NCI-H774 (cell line): ENCODE measurements at regions not wholly inside any gene's neighbourhood (a gene's known extent, or its start where the extent isn't known, plus 50 kb on each side); places are given as distances from the start of the nearest gene placed in this dataset.
A peak's percentile ranks its signal among the peaks of the same experiment; 100 is the strongest.
"Not testable (repeated sequence)": the region's sequence is repeated elsewhere in the genome, so short reads cannot be mapped to it uniquely, and the experiment has no call there.

Experiments used
- DNase-seq: peaks from one replicate; lab custom pipeline; 2025; lab: John Stamatoyannopoulos, UW

DNA sequence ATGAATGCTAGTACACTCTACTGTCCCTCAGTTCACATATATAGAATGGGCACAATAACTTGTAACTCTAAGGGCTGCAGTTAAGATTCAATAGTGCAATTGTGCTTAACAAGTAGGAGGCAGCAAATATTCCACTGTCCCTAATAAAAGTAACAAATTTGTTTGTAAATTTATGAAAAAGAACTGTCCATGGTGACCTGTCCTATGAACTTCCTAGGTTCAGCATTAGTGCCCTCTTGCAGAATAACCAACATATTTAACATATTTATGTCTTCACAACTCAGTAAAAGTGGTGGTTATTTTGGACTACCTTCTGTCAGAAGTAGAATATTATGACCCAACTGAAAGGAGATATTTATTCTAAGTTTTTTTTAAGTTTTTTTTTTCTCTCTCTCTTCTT lies 327.8 kb downstream of the CENPW start:
- DNase-seq: no peak

DNA sequence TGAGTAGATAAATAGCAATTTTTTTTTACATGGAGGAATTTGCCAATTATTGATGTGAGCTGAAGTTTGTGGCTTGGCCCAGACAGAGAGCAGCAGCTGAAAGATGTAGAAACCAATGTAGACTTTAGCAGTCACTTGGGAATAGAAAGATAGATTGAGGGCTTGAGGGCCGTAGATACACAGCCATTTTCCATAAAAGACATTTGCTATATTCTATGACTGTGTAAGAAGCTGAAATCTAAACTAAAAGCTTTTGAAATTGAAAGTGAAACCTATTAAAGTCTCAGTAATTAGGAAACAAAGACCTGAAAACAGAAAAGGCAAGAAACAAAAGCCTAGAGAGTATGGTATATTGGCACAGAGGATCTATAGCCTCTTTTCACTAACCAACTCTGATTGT lies 332.7 kb downstream of the CENPW start:
- DNase-seq: no peak

DNA sequence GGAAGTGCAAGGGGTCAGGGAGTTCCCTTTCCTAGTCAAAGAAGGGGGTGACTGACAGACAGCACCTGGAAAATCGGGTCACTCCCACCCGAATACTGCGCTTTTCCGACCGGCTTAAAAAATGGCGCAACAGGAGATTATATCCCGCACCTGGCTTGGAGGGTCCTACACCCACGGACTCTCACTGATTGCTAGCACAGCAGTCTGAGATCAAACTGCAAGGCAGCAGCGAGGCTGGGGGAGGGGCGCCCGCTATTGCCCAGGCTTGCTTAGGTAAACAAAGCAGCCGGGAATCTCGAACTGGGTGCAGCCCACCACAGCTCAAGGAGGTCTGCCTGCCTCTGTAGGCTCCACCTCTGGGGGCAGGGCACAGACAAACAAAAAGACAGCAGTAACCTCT lies 333.8 kb downstream of the CENPW start:
- DNase-seq: not testable (repeated sequence)

DNA sequence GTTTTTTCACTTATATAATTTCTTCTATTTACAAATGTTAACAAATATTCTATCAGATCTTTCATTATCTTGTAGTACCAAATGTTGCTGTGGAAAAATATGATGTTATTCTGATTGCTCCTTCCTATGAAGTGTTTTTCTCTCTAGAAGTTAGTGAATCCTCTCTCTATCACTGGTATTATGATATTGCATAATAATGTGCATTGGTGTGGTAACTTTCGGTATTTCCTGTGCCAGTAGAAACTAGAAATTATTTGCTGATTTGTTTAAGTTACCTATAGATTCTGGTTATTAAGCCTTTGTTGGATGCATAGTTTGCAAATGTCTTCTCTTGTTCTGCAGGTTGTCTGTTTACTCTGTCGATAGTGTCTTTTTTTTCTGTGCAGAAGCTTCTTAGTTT lies 342.5 kb downstream of the CENPW start:
- DNase-seq: no peak

DNA sequence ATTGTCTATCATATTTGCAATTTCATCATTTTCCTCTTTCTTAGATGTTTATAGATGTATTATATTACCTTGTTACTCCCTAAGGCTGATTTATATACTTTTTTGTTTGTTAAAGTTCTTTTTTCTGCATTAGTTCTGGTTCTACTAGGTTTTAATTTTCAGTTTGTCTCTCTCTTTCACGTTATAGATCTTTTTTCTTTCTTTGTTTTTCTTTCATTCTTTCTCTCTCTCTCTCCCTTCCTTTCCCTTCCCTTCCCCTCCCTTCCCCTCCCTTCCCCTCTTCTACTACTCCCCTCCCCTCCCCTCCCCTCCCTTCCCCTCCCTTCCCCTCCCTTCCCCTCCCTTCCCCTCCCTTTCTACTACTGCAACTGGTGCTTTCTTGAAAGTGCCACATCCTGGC lies 345.3 kb downstream of the CENPW start:
- no peak for DNase-seq

DNA sequence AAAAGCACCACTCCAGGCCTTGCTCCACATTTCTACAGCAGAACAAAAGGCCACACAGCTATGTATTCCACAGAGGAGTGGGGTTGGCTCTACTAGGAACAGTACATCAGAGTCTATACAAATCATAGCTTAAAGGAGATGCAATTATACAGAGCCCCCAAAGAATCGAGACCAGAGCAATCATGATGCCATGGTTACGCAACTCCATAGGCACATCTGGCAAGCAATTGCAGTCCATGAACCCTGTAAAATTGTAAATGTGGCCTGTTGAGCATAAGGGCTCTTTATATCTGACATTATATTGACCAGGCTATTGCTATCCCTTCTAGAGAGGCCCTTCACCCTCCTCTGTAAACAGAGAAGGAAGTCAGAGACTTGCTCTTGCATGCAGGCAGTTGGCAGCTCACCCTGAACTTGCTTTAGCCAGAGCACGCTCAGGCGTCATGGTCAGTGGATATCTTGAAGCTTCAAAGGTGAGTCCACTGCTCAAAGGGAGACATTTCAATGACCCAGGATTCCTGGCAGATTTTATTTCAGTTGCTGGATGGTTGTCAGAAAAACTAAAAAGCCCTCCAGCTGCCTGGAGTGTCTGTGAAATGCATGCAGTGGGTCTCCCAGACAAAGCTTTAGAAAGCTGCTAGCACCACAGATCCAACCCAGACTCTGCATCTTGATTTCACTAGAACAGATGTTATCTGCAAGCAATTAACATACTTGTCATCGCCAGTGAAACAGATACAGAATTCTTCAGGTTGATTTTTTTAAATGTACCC lies 357.2 kb downstream of the CENPW start:
- peak; percentile 40 for DNase-seq

DNA sequence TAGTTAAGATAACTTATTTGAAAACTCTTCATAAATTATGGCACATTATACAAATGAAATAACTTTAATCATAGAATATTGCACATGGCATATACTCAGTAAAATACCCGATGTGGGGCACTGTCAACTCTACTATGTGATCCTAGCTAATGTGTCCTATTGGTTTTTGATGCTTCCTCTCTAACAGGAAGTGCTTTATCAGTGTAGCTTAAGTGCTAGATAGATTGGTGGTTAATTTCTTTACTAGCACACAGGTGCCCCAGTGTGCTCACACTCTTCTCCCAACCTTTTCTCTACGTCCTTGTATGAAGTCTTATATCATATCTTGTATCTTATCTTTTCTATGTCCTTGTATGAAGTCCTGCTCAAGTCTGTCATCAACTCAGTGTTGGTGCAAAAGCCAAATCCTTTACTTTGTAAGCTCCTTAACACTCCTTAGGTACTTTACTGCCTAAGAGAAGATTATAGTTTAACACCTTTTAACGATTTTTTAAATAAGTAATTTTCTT lies 358.9 kb downstream of the CENPW start:
- no peak for DNase-seq

DNA sequence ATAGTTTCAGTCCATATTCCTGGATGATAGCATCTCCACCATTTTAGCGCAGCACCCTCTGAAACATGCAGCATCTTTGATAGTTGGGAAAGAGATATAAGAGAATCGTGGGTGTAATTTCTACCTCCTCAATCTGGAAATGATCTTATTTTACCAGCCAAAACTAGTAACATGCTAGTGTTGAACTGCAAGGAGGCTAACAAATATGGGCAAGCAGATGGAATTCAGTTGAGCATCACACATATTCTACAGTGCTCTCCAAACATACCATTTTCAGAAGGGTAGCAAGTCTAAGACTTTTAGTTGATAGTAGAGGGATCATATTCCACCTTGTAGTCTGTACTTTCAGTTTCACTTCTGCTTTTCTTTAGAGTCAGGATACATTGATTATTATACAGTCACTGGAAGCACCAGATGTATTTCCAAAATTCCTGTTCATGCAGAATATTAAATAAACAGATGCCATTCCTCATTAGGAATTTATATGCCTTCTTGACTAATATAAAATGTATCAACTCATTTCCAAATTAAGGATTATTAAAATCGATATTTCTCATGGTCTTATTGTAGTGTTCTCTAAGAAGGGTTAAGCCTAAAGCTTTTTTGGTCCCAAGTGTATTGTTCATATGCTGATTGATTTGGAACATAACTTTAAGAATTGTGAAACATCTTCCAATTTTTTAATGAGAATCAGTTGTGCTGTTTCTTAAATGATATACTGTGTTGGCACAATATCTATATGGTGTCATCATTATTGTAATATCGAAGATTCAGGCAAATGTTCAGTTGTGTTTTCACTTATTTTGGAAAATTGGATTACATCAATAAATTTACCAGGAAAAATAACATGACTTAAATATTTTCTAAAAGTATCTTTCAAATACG lies 362.0 kb downstream of the CENPW start:
- no peak for DNase-seq

DNA sequence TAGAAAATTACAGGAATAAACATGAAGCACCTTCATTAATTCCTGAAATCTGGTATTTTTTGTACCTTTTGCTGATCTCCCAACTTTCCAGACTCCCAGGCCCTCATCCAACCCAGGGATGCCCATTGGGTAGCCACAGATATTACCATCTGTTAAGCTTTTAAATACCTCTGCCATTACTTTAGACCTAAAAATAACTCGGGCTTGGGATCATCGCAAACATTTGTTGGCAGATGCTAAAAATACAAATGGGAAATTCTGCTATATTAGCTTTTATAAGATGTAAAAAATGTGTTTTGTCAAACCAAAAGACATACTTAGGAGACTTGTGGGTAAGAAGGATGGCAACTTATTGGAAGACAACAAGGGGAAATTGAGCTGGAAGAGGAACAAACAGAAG lies 376.1 kb downstream of the CENPW start:
- no peak for DNase-seq

DNA sequence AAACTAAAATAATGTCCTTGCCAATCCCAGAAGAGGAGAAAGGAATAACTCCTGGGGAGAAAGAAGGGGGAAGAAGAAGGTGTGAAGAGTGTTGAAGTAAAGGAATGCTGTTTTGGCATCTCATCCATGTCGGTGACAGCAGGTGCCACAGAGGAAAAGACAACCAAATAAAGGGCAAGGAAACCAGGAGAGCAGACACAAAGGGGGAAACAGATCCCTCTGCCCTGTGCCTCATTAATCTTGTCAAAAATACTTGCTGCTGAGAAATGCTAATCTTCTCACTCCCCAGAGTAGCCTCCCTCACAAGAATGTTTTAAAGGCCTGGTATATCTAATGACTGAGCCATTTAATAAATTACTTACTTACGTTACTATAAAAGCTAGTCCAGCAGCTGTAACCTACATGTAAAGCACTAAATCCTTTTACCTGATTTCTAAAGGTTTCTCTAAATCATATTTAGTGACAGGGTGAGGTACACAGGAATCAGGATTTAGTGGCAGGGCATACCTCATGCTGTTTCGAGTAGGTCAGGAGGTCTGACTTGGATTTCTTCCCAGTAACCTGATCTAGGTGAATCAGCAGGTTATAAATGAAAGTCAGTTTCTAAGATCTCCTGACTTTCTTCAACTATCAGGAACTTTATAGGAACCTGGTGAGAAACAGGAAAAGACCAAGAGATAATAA lies 377.1 kb downstream of the CENPW start:
- DNase-seq: no peak

DNA sequence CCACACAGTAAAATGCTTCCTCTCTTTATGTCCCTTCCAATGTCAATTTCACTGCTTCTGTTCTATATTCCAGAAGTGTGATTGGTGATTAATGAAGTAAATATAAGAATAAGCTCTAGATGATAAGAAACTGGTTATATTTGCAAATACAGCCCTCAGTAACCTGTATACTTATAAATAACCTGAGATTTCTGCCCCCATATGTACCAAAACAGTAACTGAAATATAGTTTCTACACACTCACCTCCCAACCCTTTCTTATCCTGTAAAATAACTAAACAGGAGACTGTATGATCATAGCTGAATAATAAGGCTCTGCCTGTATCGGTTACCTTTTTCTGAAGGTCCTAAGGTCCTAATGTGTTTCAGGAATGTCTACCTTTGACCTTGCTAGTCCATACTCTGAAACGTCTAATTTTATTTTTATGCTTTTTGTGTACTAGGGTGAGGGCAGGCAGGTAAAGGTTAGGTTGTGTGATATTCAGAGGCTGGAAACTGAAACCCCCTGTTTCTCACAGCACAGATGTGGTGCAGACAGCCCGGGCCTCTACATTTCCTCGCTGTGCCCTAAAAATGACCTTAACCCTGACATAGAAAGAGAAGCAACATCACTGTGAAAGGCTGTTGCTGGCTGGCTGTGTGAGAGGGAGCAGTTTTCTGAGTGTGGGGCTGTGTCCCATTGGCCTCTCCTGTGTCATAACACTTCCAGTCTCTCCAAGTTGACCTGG lies 378.8 kb downstream of the CENPW start:
- no peak for DNase-seq

DNA sequence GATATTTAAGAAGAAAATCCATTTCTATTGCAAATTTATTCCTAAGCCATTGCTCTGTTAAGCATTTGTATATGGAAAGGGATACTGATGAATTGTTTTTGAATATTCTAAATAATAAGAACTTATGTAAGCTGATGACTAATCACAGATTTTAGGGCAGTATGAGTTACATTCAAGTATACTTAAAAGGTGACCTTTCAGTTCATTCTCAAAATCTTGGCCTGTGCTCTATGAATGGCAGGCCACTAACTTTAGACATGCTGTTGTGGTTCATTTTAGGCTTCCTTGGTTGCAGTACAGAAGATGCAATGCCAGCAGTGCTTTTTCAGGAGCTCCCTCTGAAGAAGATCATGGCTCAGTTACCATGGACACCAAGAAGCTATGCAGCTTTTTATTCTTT lies 380.4 kb downstream of the CENPW start:
- DNase-seq: no peak

DNA sequence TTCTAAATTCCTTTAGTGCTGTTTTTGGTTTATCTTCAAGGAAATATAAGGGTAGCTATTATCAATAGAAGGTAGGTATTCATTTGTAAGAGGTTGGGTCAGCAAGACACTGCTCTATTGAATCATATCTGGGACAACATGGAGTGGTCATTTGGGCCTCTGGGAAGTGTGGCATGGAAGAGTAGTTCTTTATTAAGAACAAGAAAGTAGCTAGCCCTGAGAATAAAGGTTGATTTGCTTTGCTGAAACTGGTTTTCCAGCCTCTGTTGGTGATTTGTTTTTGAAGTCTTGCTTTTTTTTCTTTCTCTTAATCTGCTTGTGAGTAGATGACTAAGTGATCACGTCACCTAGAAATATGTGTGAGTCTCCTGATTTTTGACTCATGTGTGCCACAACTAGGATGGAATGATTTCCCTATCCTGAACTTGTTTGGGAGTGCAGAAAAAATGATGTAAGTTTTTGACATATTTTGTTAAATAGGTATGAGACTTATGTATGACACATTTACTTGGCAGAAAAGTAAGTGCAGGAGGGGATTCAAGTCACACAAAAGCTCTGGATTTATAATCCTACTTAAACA lies 381.8 kb downstream of the CENPW start:
- DNase-seq: no peak

DNA sequence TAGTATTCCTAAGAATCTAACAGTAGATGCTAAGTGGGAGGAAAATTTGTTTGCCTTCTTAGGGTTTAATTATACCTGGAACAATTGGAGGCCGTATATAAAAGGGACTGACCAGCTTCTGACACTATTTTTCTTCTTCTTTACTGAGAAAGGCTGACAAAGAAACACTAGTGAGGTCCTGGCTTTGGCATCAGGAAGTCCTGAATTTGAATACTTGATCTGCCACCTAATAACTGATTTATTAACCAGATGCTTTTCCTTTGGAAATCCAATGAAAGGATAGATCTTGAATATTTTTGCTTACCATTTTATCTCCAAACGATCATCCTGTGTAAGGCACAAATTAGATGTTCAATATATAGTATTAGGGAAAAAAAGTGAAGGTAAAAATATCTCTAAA lies 382.5 kb downstream of the CENPW start:
- no peak for DNase-seq

DNA sequence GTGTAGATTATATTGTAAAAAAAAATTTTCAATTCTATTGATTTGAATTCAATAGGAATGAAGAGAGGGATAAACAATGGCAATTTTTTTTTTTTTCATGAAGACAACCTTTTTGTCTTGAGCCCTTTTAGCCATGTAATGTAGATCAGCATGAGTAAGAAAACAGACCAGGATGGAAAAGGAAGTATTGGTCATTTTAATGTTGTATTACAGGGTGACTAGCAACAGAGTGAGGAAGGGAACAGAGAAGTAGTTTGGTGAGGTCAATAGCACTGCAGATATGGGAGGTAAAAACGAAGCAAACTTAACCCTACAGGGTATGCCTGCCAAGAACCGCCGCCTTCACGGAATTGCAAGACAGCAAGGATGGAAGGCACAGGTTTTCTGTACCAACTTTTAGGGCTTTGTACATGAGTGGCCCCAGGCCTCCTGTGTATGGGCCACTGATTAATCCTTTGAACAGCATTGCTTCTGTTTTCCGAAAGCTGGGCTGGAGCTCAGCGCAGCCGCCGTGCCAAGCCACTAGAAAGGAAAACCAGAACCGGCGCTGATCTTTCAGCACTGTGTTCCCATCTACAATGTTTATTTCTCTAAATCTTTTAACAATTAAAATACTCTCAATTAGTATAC lies 383.7 kb downstream of the CENPW start:
- DNase-seq: no peak

DNA sequence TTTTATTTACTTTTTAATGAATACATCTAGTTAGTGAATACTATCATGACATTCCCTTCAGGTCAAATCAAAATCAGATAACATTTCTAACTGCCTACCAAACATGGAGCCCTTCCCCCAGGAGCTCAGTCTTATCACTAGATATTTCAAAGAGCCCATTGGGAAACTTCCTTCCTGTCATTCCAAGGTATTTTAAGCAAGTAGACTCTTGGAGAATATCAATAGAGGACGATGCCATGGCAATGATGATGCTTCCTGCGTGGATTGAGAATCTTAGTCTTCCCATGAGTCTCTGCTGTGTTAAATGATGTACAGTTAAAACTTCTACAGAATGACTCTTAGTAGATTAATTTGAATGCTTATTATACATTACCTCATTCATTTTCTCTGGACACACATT lies 384.9 kb downstream of the CENPW start:
- DNase-seq: no peak

DNA sequence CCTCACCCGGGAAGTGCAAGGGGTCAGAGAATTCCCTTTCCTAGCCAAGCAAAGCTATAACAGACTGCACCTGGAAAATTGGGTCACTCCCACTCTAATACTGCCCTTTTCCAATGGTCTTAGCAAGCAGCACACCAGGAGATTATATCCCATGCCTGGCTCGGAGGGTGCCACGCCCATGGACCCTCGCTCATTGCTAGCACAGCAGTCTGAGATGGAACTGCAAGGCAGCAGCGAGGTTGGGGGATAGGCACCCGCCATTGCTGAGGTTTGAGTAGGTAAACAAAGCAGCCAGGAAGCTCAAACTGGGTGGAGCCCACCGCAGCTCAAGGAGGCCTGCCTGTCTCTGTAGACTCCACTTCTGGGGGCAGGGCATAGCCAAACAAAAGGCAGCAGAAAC lies 386.5 kb downstream of the CENPW start:
- DNase-seq: not testable (repeated sequence)

DNA sequence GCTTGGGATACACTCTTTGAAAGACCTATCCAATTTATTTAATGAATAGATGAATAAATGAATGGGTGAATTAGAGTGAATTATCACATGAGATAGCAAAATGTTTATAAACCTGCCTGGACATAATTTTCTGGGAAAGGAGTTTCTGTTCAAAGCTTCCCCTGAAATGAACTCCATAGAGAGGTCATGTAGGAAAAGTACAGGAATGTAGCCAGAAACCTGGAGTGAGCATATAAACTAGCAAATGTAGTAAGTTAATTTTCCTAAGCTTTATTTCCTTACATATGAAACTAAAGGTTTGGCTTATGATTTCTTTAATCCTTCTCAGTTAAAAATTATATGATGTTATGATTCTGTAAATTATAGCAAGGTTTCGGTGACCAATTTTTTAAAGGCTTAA lies 380.3 kb upstream of the RSPO3 start:
- DNase-seq: no peak

DNA sequence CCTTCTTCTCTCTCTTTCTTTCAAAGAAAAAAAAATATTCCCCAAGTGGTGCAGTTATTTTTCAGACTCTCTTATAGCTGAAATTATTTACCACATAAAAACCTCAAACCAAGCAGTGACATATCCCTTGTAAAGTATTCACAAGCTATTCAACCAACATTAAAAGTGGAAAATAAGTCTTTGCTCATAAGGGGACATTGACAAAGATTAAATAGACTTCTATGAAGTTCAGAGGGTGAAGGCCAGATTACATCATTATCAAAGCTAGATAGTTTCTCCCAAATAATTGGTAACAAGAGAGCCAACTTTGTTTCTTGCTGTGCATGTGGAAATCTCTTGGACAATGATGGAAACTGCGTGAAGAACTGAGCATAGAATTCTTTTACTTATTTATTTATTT lies 379.8 kb upstream of the RSPO3 start:
- no peak for DNase-seq

DNA sequence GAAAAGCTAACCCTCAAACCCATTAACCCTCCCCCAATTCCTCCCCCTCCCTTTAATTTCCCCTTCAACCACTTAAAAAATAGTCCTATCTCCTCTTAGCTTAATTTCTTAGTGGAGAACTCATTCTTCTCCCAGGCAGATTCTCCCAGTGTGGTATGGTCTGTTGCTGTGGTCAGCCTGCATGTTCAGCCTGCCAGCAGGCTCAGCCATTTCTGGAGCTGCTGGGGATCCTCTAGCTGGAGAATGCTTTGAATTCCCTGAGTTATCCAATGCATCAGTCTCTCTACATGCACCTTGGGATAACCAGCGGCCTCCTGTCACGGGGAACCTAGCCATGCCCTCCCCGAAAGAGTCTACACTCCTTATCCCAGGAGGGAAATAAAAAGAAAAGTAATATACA lies 375.4 kb upstream of the RSPO3 start:
- no peak for DNase-seq
